ENCODE measurements at regions not wholly inside any gene's neighbourhood (a gene's known extent, or its start where the extent isn't known, plus 50 kb on each side); places are given as distances from the start of the nearest gene placed in this dataset.

GRCh38 chr12:91256411-91256810, 73.8 kb upstream of the DCN start:
- Histone ChIP-seq H3K27ac (ENCODE audit: low read depth, low read length) (no peak overlapping the region), H3K27me3 (ENCODE audit: control insufficient read depth, insufficient read depth, low read length) (no peaks in the 10 kb centered on the region), H3K4me3 (ENCODE audit: low read depth, low read length) (no peak overlapping the region), H3K9me3 (ENCODE audit: control insufficient read depth, insufficient read depth, low read length) (no peaks in the 10 kb centered on the region)
- no peak for DNase-seq (ENCODE audit: low read depth, low spot score)
- TF ChIP-seq CTCF (IDR thresholded peaks at IDR 0.05; ENCODE audit: low read depth, low read length), result no peak
- ChIA-PET POLR2A (no interaction called here), CTCF (no interaction called here)

GRCh38 chr12:91252341-91252740, 69.7 kb upstream of the DCN start:
- no peak for DNase-seq (ENCODE audit: low read depth, low spot score)
- H3K4me3 ChIP-seq (ENCODE audit: low read depth, low read length), result no peak overlapping the region
- no peaks in the 10 kb centered on the region for H3K9me3 ChIP-seq (ENCODE audit: control insufficient read depth, insufficient read depth, low read length)
- POLR2A ChIA-PET, result no interaction called here
- no peaks in the 10 kb centered on the region for H3K27me3 ChIP-seq (ENCODE audit: control insufficient read depth, insufficient read depth, low read length)
- H3K27ac ChIP-seq (ENCODE audit: low read depth, low read length), result no peak overlapping the region
- TF ChIP-seq CTCF (IDR thresholded peaks at IDR 0.05; ENCODE audit: low read depth, low read length), result no peak
- CTCF ChIA-PET, result no interaction called here

GRCh38 chr12:91250273-91250665, 67.7 kb upstream of the DCN start:
- POLR2A ChIA-PET, result interaction anchor here (0.9 kb wide), 1 partner anchor 28 kb away, joined by 5 read pairs; no protein-coding TSS in a partner anchor
- H3K9me3 ChIP-seq (ENCODE audit: control insufficient read depth, insufficient read depth, low read length), result no peaks in the 10 kb centered on the region
- DNase-seq (ENCODE audit: low read depth, low spot score), result no peak
- TF ChIP-seq CTCF (IDR thresholded peaks at IDR 0.05; ENCODE audit: low read depth, low read length), result no peak
- no peak overlapping the region for H3K27ac ChIP-seq (ENCODE audit: low read depth, low read length)
- H3K4me3 ChIP-seq (ENCODE audit: low read depth, low read length), result no peak overlapping the region
- H3K27me3 ChIP-seq (ENCODE audit: control insufficient read depth, insufficient read depth, low read length), result no peaks in the 10 kb centered on the region
- CTCF ChIA-PET, result interaction anchor here (1.0 kb wide), 1 partner anchor 78 kb away, joined by 3 read pairs; no protein-coding TSS in a partner anchor

GRCh38 chr12:91249518-91250272, 67.1 kb upstream of the DCN start:
- Histone ChIP-seq H3K9me3 (ENCODE audit: control insufficient read depth, insufficient read depth, low read length) (no peaks in the 10 kb centered on the region), H3K4me3 (ENCODE audit: low read depth, low read length) (no peak overlapping the region), H3K27ac (ENCODE audit: low read depth, low read length) (no peak overlapping the region), H3K27me3 (ENCODE audit: control insufficient read depth, insufficient read depth, low read length) (no peaks in the 10 kb centered on the region)
- POLR2A ChIA-PET, result interaction anchor here (0.9 kb wide), 1 partner anchor 27 kb away, joined by 5 read pairs; no protein-coding TSS in a partner anchor
- no peak for DNase-seq (ENCODE audit: low read depth, low spot score)
- no peak for TF ChIP-seq CTCF (IDR thresholded peaks at IDR 0.05; ENCODE audit: low read depth, low read length)
- CTCF ChIA-PET, result interaction anchor here (1.0 kb wide), 1 partner anchor 79 kb away, joined by 3 read pairs; no protein-coding TSS in a partner anchor

GRCh38 chr12:91249054-91249453, 66.4 kb upstream of the DCN start:
- no peaks in the 10 kb centered on the region for H3K27me3 ChIP-seq (ENCODE audit: control insufficient read depth, insufficient read depth, low read length)
- no peak for TF ChIP-seq CTCF (IDR thresholded peaks at IDR 0.05; ENCODE audit: low read depth, low read length)
- no peak for DNase-seq (ENCODE audit: low read depth, low spot score)
- no peak overlapping the region for H3K27ac ChIP-seq (ENCODE audit: low read depth, low read length)
- ChIA-PET CTCF (no interaction called here), POLR2A (no interaction called here)
- no peak overlapping the region for H3K4me3 ChIP-seq (ENCODE audit: low read depth, low read length)
- no peaks in the 10 kb centered on the region for H3K9me3 ChIP-seq (ENCODE audit: control insufficient read depth, insufficient read depth, low read length)

Measured in AG04450 (cell line).